ENCODE measurements at regions not wholly inside any gene's neighbourhood (a gene's known extent, or its start where the extent isn't known, plus 50 kb on each side); places are given as distances from the start of the nearest gene placed in this dataset.

GRCh38 chr22:48367731-48368130 is 1459.9 kb downstream of the BRD1 start:
- intact Hi-C loops (cut with DNase I): loop anchor here in 1 of 2 donors (10.0 kb wide), 1 partner anchor 57 kb away; no protein-coding TSS in a partner anchor
- no peak overlapping the region for H3K4me3 ChIP-seq
- 79 to 87% (median 86%) methylated on average over 12 of the region's 12 CpGs for WGBS, 3 donors

GRCh38 chr22:48366591-48366990 is 1461.1 kb downstream of the BRD1 start:
- Histone ChIP-seq H3K4me1 (no peaks in the 10 kb centered on the region), H3K27me3 (ENCODE audit: insufficient read depth in 3 of 3, low read length in 2 of 3) (no peaks in the 10 kb centered on the region), H3K4me3 (no peak overlapping the region), H3K36me3 (ENCODE audit: insufficient read depth in 1 of 2, low read depth in 1 of 2) (no peaks in the 10 kb centered on the region), H3K9me3 (no peaks in the 10 kb centered on the region), H3K27ac (no peak overlapping the region)
- DNase-seq (no peak), ATAC-seq (no peak)
- no peak for TF ChIP-seq CTCF (IDR thresholded peaks at IDR 0.05)
- intact Hi-C loops (cut with DNase I): loop anchor here in 1 of 2 donors (10.0 kb wide), 1 partner anchor 58 kb away; no protein-coding TSS in a partner anchor
- WGBS, 3 donors: 72 to 79% (median 73%) methylated on average over 8 to 9 of the region's 9 CpGs

More at GRCh38 chr22:48367731-48368130, 1459.9 kb downstream of the BRD1 start:
- Histone ChIP-seq H3K27ac (no peak overlapping the region), H3K4me1 (no peaks in the 10 kb centered on the region), H3K36me3 (ENCODE audit: insufficient read depth in 1 of 2, low read depth in 1 of 2) (no peaks in the 10 kb centered on the region), H3K27me3 (ENCODE audit: insufficient read depth in 3 of 3, low read length in 2 of 3) (no peaks in the 10 kb centered on the region), H3K9me3 (no peaks in the 10 kb centered on the region)
- DNase-seq (no peak), ATAC-seq (no peak)
- TF ChIP-seq CTCF (IDR thresholded peaks at IDR 0.05): no peak

GRCh38 chr22:48366056-48366455 is 1461.6 kb downstream of the BRD1 start:
- TF ChIP-seq CTCF (IDR thresholded peaks at IDR 0.05): no peak
- WGBS, 3 donors: 82 to 93% (median 83%) methylated on average over 8 of the region's 8 CpGs
- H3K9me3 ChIP-seq: no peaks in the 10 kb centered on the region
- DNase-seq (no peak), ATAC-seq (no peak)
- intact Hi-C loops (cut with DNase I): loop anchor here in 1 of 2 donors (10.0 kb wide), 1 partner anchor 59 kb away; no protein-coding TSS in a partner anchor
- H3K4me1 ChIP-seq: no peaks in the 10 kb centered on the region
- peaks cover 0 to 2% (median 0%) of the 10 kb centered on the region in 3 donors for H3K27me3 ChIP-seq (ENCODE audit: insufficient read depth in 3 of 3, low read length in 2 of 3)
- H3K27ac ChIP-seq: no peak overlapping the region
- H3K36me3 ChIP-seq (ENCODE audit: insufficient read depth in 1 of 2, low read depth in 1 of 2): no peaks in the 10 kb centered on the region
- H3K4me3 ChIP-seq: no peak overlapping the region

GRCh38 chr22:48365386-48365785 is 1462.3 kb downstream of the BRD1 start:
- H3K4me3 ChIP-seq: no peak overlapping the region
- DNase-seq (no peak), ATAC-seq (no peak)
- no peaks in the 10 kb centered on the region for H3K4me1 ChIP-seq
- H3K27ac ChIP-seq: no peak overlapping the region
- 63 to 69% (median 65%) methylated on average over 4 of the region's 4 CpGs for WGBS, 3 donors
- H3K27me3 ChIP-seq (ENCODE audit: insufficient read depth in 3 of 3, low read length in 2 of 3): peaks cover 0 to 5% (median 0%) of the 10 kb centered on the region in 3 donors
- H3K36me3 ChIP-seq (ENCODE audit: insufficient read depth in 1 of 2, low read depth in 1 of 2): no peaks in the 10 kb centered on the region
- intact Hi-C loops (cut with DNase I): loop anchor here in 1 of 2 donors (10.0 kb wide), 1 partner anchor 59 kb away; no protein-coding TSS in a partner anchor
- TF ChIP-seq CTCF (IDR thresholded peaks at IDR 0.05): no peak
- H3K9me3 ChIP-seq: no peaks in the 10 kb centered on the region

All from psoas muscle (tissue), 7 donors.